ENCODE measurements at regions not wholly inside any gene's neighbourhood (a gene's known extent, or its start where the extent isn't known, plus 50 kb on each side); places are given as distances from the start of the nearest gene placed in this dataset.

DNA sequence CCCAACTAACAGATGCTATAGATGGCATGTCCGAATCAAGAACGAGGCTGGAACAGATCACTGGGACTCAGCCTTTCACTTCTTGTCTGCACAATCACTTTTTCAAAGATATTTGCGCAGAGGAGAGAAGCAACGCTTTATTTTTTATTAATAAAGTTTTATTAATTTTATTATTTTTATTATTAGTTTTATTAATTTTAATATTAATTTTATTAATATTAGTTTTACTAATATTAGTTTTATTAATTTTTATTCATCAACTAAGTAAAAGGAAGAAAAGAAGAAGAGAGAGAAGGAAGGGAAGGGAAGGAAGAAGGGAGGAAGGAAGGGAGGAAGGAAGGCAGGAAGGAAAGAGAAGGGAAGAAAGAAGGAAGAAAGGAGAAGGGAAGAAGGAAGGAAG, 236.4 kb upstream of the HHIP start:
- H3K27ac ChIP-seq, result no peak overlapping the region
- H3K9me3 ChIP-seq, result no peaks in the 10 kb centered on the region
- no peak overlapping the region for H3K4me3 ChIP-seq
- ATAC-seq, result no peak
- DNase-seq, result no peak
- intact Hi-C loops (cut with DNase I), result no loop called here
- 57 to 86% (median 82%) methylated on average over 4 of the region's 4 CpGs for WGBS, 4 donors
- no peaks in the 10 kb centered on the region for H3K4me1 ChIP-seq
- no peaks in the 10 kb centered on the region for H3K27me3 ChIP-seq
- H3K36me3 ChIP-seq, result no peaks in the 10 kb centered on the region
- TF ChIP-seq, protein P1, sequence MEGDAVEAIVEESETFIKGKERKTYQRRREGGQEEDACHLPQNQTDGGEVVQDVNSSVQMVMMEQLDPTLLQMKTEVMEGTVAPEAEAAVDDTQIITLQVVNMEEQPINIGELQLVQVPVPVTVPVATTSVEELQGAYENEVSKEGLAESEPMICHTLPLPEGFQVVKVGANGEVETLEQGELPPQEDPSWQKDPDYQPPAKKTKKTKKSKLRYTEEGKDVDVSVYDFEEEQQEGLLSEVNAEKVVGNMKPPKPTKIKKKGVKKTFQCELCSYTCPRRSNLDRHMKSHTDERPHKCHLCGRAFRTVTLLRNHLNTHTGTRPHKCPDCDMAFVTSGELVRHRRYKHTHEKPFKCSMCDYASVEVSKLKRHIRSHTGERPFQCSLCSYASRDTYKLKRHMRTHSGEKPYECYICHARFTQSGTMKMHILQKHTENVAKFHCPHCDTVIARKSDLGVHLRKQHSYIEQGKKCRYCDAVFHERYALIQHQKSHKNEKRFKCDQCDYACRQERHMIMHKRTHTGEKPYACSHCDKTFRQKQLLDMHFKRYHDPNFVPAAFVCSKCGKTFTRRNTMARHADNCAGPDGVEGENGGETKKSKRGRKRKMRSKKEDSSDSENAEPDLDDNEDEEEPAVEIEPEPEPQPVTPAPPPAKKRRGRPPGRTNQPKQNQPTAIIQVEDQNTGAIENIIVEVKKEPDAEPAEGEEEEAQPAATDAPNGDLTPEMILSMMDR (IDR thresholded peaks at IDR 0.05), result no peak
- no peak for TF ChIP-seq POLR2A (IDR thresholded peaks at IDR 0.05)

DNA sequence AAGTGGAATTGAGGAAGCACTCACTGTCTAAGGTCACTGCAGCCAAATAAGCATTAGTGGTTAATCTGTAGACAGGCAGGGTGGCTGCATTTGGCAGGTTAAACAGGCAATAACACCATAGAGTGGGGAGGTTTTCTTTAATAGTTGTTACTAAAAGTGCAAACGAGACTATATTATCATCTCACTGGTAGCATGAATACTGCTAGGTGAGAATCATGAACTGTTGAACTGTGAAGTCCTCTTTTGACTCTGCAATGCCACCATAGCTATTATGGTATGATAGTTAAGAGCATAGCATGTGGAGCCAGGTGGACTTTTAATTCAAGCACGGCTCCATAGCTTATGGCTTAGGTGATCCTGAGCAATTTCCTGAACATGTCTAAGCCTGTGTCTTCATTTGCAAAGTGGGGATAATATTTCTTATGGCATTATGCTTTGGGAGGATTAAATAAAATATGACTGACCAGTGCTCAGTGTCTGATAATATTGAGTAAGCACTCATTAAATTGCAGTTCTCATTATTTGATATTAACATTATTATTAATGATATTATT, 235.6 kb upstream of the HHIP start:
- intact Hi-C loops (cut with DNase I), result no loop called here
- TF ChIP-seq, protein P1 (IDR thresholded peaks at IDR 0.05), result no peak
- no peak for TF ChIP-seq POLR2A (IDR thresholded peaks at IDR 0.05)
- ATAC-seq (no peak), DNase-seq (no peak)
- H3K4me3 ChIP-seq, result no peak overlapping the region
- H3K9me3 ChIP-seq, result no peaks in the 10 kb centered on the region
- 55 to 77% (median 71%) methylated on average over 2 of the region's 2 CpGs for WGBS, 4 donors
- H3K36me3 ChIP-seq, result no peaks in the 10 kb centered on the region
- H3K4me1 ChIP-seq, result no peaks in the 10 kb centered on the region
- H3K27ac ChIP-seq, result no peak overlapping the region
- H3K27me3 ChIP-seq, result no peaks in the 10 kb centered on the region

DNA sequence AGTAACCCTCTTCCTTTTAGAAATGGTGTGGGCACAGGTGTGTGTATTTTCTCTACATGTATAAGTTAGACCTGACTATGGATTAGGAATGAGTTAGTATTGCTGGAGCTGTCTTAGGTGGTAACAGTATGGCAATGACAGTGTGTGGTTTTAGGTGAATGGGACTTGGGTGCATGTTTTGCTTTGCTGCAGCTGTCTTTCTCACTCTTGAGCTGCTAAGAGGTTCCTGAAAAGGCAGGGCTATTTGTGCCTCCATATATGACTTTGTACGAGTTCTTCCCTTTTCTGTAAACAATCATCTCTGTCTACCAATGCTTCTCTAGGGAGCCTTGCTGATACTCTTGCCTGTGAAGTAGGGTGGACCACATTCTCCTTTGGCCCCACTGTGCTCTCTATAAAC, 234.8 kb upstream of the HHIP start:
- Histone ChIP-seq H3K27ac (no peak overlapping the region), H3K4me1 (no peaks in the 10 kb centered on the region), H3K36me3 (no peaks in the 10 kb centered on the region), H3K9me3 (no peaks in the 10 kb centered on the region), H3K4me3 (no peak overlapping the region), H3K27me3 (no peaks in the 10 kb centered on the region)
- WGBS, 4 donors, result 61 to 65% (median 63%) methylated on average over 1 of the region's 1 CpG
- intact Hi-C loops (cut with DNase I), result no loop called here
- TF ChIP-seq, protein P1 (IDR thresholded peaks at IDR 0.05), result no peak
- TF ChIP-seq POLR2A (IDR thresholded peaks at IDR 0.05), result no peak
- ATAC-seq (no peak), DNase-seq (no peak)

DNA sequence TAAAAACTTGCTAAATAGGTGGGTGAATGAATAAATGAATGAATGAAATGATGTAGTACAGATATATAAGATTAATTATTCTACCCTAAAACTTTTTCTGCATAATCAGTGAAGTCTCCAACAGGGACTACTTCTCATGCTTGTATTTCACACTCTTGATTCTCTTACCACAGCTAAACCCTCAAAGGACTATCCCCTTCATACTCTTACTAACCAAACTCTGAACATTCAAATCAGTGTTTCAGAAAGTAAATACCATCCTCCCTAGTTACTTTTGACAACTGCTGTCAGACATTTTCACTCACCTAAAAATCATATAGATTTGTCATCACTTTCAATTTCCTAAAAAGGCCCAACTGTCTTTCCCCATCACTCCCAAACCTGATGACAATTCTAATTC, 234.3 kb upstream of the HHIP start:
- ATAC-seq (no peak), DNase-seq (no peak)
- no peak for TF ChIP-seq POLR2A (IDR thresholded peaks at IDR 0.05)
- TF ChIP-seq, protein P1 (IDR thresholded peaks at IDR 0.05), result no peak
- Histone ChIP-seq H3K4me1 (no peaks in the 10 kb centered on the region), H3K27me3 (no peaks in the 10 kb centered on the region), H3K4me3 (no peak overlapping the region), H3K9me3 (no peaks in the 10 kb centered on the region), H3K27ac (no peak overlapping the region), H3K36me3 (no peaks in the 10 kb centered on the region)
- intact Hi-C loops (cut with DNase I), result no loop called here
